HG02852 (cell line): ENCODE measurements at regions not wholly inside any gene's neighbourhood (a gene's known extent, or its start where the extent isn't known, plus 50 kb on each side); places are given as distances from the start of the nearest gene placed in this dataset.
"Not testable (repeated sequence)": the region's sequence is repeated elsewhere in the genome, so short reads cannot be mapped to it uniquely, and the experiment has no call there.

Experiments used
- ATAC-seq: cut with Tn5 transposase; IDR thresholded peaks from one replicate; pipeline ENCODE4 v1.9.1; 2021; ENCODE audit warnings: mild to moderate bottlenecking, moderate library complexity; ENCODE audit not compliant: unreplicated experiment

- no peak for ATAC-seq
These were observed 123.3 kb downstream of the CCER1 start for GRCh38 chr12:90831712-90832111.

GRCh38 chr12:90829044-90829443 lies 125.9 kb downstream of the CCER1 start:
- ATAC-seq = no peak

GRCh38 chr12:90828621-90829020 lies 126.4 kb downstream of the CCER1 start:
- ATAC-seq = no peak

GRCh38 chr12:90827567-90827966 lies 127.4 kb downstream of the CCER1 start:
- no peak for ATAC-seq

- no peak for ATAC-seq
These were observed 128.9 kb downstream of the CCER1 start for GRCh38 chr12:90826036-90826435.

GRCh38 chr12:90823859-90824258 lies 131.1 kb downstream of the CCER1 start:
- no peak for ATAC-seq

- ATAC-seq = no peak
These were observed 135.3 kb downstream of the CCER1 start for GRCh38 chr12:90819709-90820108.

- no peak for ATAC-seq
These were observed 138.5 kb downstream of the CCER1 start for GRCh38 chr12:90816353-90817089.

- ATAC-seq = no peak
These were observed 145.0 kb downstream of the CCER1 start for GRCh38 chr12:90809940-90810339.

- no peak for ATAC-seq
These were observed 146.4 kb downstream of the CCER1 start for GRCh38 chr12:90808568-90808967.

- no peak for ATAC-seq
These were observed 152.2 kb downstream of the CCER1 start for GRCh38 chr12:90802727-90803126.

GRCh38 chr12:90801776-90802175 lies 153.2 kb downstream of the CCER1 start:
- no peak for ATAC-seq

GRCh38 chr12:90794212-90794611 lies 160.8 kb downstream of the CCER1 start:
- no peak for ATAC-seq

GRCh38 chr12:90792718-90793117 lies 162.3 kb downstream of the CCER1 start:
- ATAC-seq = not testable (repeated sequence)

- ATAC-seq = no peak
These were observed 163.5 kb downstream of the CCER1 start for GRCh38 chr12:90791445-90791844.

GRCh38 chr12:90790747-90791146 lies 164.2 kb downstream of the CCER1 start:
- ATAC-seq = no peak

- no peak for ATAC-seq
These were observed 181.5 kb downstream of the CCER1 start for GRCh38 chr12:90773491-90773890.

- no peak for ATAC-seq
These were observed 184.1 kb downstream of the CCER1 start for GRCh38 chr12:90770861-90771260.

- no peak for ATAC-seq
These were observed 197.0 kb downstream of the CCER1 start for GRCh38 chr12:90757957-90758356.

- no peak for ATAC-seq
These were observed 209.8 kb downstream of the CCER1 start for GRCh38 chr12:90745211-90745610.

- ATAC-seq = no peak
These were observed 213.4 kb downstream of the CCER1 start for GRCh38 chr12:90741611-90742010.

- no peak for ATAC-seq
These were observed 225.2 kb downstream of the CCER1 start for GRCh38 chr12:90729736-90730135.

- no peak for ATAC-seq
These were observed 242.3 kb downstream of the CCER1 start for GRCh38 chr12:90712671-90713070.
